AG04449 (cell line): ENCODE measurements at regions not wholly inside any gene's neighbourhood (a gene's known extent, or its start where the extent isn't known, plus 50 kb on each side); places are given as distances from the start of the nearest gene placed in this dataset.

Experiments used
- CTCF ChIA-PET: fragments of 350-600 bp; formaldehyde crosslinking; extraction: SDS; loops from one replicate; lab custom pipeline; 2021; ENCODE audit warnings: antibody characterized with exemption; lab: Yijun Ruan, JAX
- POLR2A ChIA-PET: fragments of 400-600, 350-600 bp; formaldehyde crosslinking; extraction: SDS; loops from one replicate; lab custom pipeline; 2020; ENCODE audit warnings: antibody characterized with exemption, inconsistent platforms; lab: Yijun Ruan, JAX
- DNase-seq: peaks from one replicate; pipeline ENCODE4 v3.0.0-alpha.2; 2010; ENCODE audit warnings: low read depth, low spot score
- H3K4me3 ChIP-seq: 2 replicates; pipeline ENCODE4 v1.5.1; 2011; ENCODE audit warnings: low read depth, mild to moderate bottlenecking, control low read depth, low read length
- CTCF ChIP-seq: IDR thresholded peaks from one replicate; pipeline ENCODE4 v1.5.1; 2011; ENCODE audit warnings: mild to moderate bottlenecking, moderate library complexity, low read length, control low read depth, inconsistent platforms; ENCODE audit not compliant: insufficient read depth; ENCODE audit errors: missing control alignments

DNA sequence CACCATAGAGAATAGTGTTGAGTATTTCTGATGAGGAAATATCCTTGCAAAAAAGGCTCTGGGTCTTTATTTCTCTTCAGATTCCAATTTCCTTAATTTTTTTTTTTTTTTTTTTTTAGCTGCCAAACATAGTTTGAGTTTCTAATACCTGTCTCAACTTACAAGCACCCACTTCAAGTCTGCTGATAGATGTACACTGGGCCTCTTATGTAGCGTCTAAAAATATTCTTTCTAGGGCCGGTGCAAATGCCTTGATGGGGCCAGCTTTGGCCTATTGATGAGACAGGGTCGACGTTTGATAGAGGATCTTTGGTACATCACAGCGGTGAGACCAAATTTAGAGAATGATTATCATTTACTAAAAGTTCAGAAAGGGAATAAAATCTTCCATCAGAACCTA is 626.4 kb downstream of the LMO4 start:
- ChIA-PET CTCF (interaction anchor here (0.6 to 3.9 kb wide), 15 partner anchors 10 to 824 kb away, joined by 3 to 44 read pairs (median 8); no protein-coding TSS in a partner anchor), POLR2A (no interaction called here)
- H3K4me3 ChIP-seq = no peak overlapping the region
- TF ChIP-seq CTCF = no peak
- no peak for DNase-seq

- ChIA-PET CTCF (interaction anchor here (0.7 kb wide), 1 partner anchor 9 kb away, joined by 3 read pairs; no protein-coding TSS in a partner anchor), POLR2A (interaction anchor here (0.6 to 2.0 kb wide), 3 partner anchors 16 to 622 kb away, joined by 3 to 7 read pairs (median 3); no protein-coding TSS in a partner anchor)
- no peak for TF ChIP-seq CTCF
- peak; percentile 97 for DNase-seq
- no peak overlapping the region for H3K4me3 ChIP-seq
Observed at GRCh38 chr1:87956072-87956471, 627.4 kb downstream of the LMO4 start.

- CTCF ChIA-PET = no interaction called here
- H3K4me3 ChIP-seq = no peak overlapping the region
- TF ChIP-seq CTCF = no peak
- DNase-seq = no peak
- POLR2A ChIA-PET = interaction anchor here (0.6 to 2.0 kb wide), 2 partner anchors 29 to 622 kb away, joined by 3 to 7 read pairs; no protein-coding TSS in a partner anchor
Observed at GRCh38 chr1:87956750-87957149, 628.1 kb downstream of the LMO4 start.

DNA sequence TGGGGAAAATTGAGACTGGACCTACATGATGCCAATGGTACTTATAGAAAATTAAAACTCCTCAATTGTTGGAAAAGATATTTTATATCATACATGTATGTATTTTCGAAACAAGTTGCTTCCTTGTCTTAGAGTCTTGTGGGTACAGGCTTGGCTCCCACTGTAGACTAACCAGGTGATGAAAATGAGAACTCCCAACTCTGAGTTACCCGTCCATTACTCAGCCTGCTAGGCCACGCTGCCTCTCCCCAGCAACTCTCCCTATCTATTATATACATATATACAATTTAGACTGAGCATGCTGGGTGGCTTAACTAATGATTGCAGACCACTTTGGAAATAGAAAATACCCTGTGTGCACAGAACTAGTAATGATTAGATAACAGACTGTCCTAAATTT is 628.7 kb downstream of the LMO4 start:
- DNase-seq = no peak
- H3K4me3 ChIP-seq = no peak overlapping the region
- ChIA-PET CTCF (no interaction called here), POLR2A (interaction anchor here (2.0 kb wide), 1 partner anchor 623 kb away, joined by 7 read pairs; no protein-coding TSS in a partner anchor)
- no peak for TF ChIP-seq CTCF

DNA sequence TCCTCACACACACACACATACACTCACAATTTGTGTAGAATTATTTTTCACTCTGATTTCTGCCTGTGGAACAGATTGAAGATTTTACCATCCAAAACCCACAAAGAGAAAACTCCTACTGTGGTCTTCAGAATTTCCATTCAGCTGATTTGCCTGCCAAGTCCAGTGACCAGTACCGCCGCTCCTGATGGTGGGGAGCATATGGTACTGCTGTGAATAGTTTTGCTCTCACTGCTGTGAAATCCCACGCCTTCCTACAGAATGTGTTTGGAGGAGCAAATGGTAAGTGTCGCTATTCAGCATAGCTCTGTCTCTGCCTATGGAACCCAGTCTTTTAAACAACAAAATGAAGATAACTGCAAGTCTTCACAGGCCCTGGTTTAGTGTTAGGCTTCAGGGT is 629.5 kb downstream of the LMO4 start:
- TF ChIP-seq CTCF = no peak
- ChIA-PET POLR2A (no interaction called here), CTCF (interaction anchor here (1.2 kb wide), 1 partner anchor 23 kb away, joined by 3 read pairs; no protein-coding TSS in a partner anchor)
- no peak for DNase-seq
- no peak overlapping the region for H3K4me3 ChIP-seq

GRCh38 chr1:87958716-87959115 is 630.0 kb downstream of the LMO4 start:
- H3K4me3 ChIP-seq = no peak overlapping the region
- ChIA-PET POLR2A (no interaction called here), CTCF (interaction anchor here (1.2 kb wide), 1 partner anchor 23 kb away, joined by 3 read pairs; no protein-coding TSS in a partner anchor)
- TF ChIP-seq CTCF = no peak
- DNase-seq = no peak
